ENCODE measurements at regions not wholly inside any gene's neighbourhood (a gene's known extent, or its start where the extent isn't known, plus 50 kb on each side); places are given as distances from the start of the nearest gene placed in this dataset.
"Not testable (repeated sequence)": the region's sequence is repeated elsewhere in the genome, so short reads cannot be mapped to it uniquely, and the experiment has no call there.

DNA sequence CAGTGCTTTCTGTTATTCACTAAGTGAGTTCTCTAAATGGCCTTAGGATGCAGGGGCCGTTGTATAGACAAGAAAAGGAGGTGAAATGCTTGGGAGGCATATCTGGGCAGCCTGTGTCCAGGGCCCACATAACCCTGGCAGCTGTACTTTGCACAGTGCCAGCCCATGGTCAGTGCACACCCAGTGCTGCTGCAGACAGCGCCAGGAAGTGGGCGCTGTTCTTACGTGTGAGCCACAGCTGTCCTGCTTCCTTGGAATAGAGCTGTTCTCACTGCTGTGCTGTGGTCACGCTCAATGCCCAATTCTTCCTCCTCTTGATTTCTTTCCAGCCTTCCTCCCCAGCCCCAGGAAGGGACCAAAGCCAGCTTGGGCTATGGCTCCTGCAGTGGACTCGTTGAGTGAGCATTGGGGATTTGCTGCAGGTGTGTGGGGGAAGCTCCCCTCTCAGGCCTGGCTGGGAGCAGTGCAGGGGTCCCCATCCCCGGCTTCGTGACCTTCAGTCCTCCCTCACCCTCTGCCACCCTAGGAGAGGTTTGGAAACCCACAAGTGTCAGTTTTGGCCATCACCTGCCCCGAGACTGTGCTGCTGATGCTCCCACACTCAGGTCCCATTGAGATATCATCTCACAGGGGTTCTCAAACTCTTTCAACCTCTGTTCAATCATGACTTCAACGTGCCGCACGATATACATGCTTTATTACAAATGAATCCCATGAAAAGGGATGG lies 246.8 kb upstream of the EXOC2 start:
- no peak for DNase-seq (ENCODE audit: low read depth in 2 of 2)

DNA sequence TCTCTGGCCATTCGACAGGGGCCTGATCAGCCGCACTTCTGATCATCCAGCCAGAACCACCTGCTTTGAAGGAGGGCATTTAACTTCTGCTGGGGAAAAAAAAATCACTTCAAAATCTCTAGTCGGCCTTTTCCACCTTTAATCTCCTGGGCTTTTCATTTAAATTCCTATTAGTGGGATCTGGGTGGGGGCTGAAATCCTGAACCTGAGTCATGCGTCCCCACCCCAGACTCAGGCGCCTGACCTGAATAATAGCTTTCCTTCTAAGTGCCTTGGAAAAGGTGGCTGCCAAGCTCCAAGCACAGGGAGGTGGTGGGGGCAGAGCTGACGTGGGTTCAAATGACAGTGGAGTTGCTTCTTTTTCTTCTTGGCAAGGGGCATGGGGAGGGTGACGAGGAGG lies 246.0 kb upstream of the EXOC2 start:
- no peak for DNase-seq (ENCODE audit: low read depth in 2 of 2)

DNA sequence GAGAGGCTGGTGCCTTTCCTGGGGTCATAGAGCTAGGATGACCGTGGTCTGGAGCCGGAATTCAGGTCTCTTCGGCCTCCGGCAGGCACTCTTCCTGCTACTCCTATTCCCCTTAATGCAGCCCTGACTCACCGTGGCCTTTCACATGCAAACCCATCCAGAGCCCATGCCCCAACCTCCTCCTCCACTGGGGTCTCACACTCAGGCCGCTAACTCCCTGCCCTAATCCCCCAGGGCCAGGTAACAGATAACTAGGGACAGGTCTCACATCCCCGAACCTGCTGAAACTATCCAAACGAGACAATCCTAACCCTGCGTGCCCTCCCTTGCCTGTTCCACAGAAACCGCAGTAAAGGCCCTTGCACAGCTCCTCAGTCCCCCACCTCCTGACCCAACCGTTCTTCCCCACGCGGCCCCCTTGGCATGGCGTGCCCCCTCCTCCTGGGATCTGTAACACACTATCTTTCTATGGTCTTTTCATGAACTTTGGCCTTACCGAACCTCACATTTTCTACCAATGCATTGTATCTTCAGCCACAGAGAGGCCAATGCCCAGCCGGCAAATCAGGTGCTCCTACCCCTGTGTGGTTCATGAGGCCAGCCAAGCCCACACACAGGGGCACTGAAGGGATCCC lies 245.4 kb upstream of the EXOC2 start:
- no peak for DNase-seq (ENCODE audit: low read depth in 2 of 2)

DNA sequence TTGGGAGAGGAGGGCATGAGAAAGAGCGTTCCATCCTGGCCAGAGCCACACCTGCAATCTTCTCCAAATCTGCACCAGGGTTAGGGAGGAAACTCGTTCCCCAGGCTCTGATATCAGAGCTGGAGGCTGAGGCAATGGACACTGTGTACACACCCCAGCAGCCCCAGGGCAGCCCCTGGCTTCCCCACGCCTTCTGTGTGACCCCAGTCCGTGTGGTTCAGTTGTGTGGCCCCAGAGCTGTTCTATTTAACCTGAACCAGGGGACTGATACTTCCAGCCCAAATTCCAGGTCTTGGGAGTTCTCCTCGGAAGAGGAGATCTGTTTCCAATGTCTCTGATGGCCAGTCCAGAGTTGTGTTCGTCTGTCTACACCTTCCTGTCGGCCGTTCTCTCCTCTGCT lies 242.6 kb upstream of the EXOC2 start:
- DNase-seq (ENCODE audit: low read depth in 2 of 2): no peak

GRCh38 chr6:934686-935085 lies 241.7 kb upstream of the EXOC2 start:
- no peak for DNase-seq (ENCODE audit: low read depth in 2 of 2)

GRCh38 chr6:931919-932318 lies 239.0 kb upstream of the EXOC2 start:
- not testable (repeated sequence) for DNase-seq (ENCODE audit: low read depth in 2 of 2)

GRCh38 chr6:927157-927556 lies 234.2 kb upstream of the EXOC2 start:
- DNase-seq (ENCODE audit: low read depth in 2 of 2): no peak

DNA sequence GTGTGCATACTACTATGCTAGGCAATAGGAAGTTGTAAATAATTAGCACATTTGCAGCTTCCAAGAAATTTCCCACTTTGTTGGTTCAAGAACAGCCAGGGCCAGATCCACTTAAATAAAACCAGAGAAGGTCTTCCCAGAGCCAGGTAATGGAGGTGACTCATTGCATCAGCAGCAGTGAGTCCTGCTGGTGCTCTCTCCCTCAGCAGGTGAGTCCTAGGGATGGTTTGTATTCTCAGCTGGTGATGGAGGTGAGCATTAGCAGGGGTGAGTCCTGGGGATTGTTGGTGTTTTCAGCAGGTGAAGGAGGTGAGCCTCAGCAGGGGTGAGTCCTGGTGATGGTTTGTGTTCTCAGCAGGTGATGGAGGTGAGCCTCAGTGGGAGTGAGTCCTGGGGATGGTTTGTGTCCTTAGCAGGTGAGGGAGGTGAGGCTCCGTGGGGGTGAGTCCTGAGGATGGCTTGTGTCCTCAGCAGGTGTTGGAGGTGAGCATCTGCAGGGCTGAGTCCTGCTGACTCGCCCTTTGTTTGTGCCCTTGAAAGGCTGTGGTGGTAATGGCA lies 232.8 kb upstream of the EXOC2 start:
- no peak for DNase-seq (ENCODE audit: low read depth in 2 of 2)

DNA sequence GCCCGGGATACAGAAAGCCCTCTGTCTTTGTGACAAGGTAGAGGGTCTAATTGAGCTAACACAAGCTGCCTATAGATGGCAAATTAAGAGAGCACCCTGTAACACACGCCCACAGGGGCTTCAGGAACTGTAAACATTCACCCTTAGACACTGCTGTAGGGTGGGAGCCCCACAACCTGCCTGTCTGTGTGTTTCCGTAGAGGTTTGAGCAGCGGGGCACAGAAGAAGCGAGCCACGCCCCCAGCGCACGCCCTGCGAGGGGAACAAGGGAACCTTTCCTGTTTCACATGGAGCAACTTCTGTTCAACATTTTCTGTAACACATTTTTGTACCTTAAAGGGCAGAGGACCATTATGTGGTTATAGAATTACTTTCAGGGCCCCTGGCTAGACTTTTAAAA lies 231.7 kb upstream of the EXOC2 start:
- no peak for DNase-seq (ENCODE audit: low read depth in 2 of 2)

DNA sequence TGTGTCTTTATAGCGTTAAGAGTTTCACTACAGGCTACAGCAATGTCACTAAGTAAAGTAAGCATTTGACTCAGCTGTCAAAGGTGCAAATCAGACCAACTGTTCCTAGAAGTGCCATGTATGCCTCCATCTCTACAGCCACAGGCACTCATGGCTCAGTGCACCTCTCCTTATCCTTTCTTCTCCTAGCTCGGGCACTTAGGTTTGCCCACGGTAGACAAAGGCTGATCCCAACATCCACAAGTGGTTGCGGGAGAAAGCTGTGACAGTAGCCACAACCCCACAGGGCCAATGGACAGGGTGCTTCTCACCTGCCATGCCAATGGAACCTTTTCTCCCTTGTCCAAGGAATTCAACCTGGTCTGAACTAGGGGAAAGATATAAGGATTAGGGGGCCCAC lies 228.5 kb upstream of the EXOC2 start:
- no peak for DNase-seq (ENCODE audit: low read depth in 2 of 2)

GRCh38 chr6:920512-920911 lies 227.6 kb upstream of the EXOC2 start:
- no peak for DNase-seq (ENCODE audit: low read depth in 2 of 2)

DNA sequence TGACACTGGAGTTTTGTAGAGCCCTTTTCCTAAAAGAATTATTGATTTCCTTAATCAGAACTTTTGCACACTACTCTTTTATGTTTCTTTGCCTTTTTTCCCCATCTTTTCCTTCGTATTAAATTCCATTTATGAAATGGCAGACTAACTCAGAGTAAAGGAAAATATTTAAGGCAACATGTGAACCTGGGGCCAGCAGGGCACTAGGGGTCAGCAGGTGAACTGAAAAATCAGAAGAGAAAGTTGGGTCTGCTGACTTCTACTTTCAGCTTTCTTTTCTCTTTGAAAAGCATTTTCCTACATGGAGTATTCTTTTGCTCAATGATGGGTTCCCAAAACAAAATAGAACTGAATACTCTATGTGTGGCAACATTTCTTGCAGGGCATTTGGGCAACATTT lies 226.6 kb upstream of the EXOC2 start:
- DNase-seq (ENCODE audit: low read depth in 2 of 2): no peak

DNA sequence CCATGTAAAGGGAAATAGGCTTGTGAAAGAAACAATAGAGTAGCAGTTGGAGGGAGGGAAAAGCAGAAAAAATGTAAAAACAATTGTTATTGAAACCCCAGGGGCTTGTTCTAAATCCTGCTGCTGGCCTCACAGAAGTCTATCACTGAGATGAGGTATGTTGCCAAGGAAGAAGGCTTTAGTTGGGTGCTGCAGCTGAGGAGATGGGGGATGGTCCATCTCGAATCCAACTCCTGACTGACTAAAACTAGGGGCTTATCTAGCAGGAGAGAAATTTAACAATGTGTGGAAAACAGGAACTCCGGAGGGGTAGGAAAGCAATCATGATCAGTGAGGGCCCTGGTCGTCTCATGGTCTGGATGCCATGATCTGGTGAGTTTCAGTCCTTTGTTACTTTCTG lies 225.0 kb upstream of the EXOC2 start:
- no peak for DNase-seq (ENCODE audit: low read depth in 2 of 2)

DNA sequence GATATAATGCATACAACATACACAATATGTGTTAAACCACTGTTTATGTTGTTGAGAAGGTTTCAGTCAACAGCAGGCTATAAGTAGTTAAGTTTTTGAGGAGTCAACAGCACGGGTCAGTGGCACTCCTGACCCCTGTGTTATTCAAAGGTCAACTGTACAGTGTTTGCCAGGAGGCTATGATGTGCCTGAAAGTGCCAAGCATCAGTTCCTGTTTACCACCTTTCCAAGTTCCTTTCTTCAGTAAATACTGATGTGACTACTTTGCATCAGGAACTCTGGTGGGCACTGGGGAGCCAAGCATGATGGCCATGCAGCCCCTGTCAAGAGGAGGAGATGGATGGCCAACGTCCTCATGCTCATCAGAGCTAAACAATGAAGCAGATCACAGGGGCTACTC lies 224.4 kb upstream of the EXOC2 start:
- no peak for DNase-seq (ENCODE audit: low read depth in 2 of 2)

- no peak for DNase-seq (ENCODE audit: low read depth in 2 of 2)
Measured at GRCh38 chr6:916131-916530, 223.2 kb upstream of the EXOC2 start.

- DNase-seq (ENCODE audit: low read depth in 2 of 2): no peak
Measured at GRCh38 chr6:912871-913835, 220.2 kb upstream of the EXOC2 start.

- DNase-seq (ENCODE audit: low read depth in 2 of 2): no peak
Measured at GRCh38 chr6:907928-908327, 215.0 kb upstream of the EXOC2 start.

DNA sequence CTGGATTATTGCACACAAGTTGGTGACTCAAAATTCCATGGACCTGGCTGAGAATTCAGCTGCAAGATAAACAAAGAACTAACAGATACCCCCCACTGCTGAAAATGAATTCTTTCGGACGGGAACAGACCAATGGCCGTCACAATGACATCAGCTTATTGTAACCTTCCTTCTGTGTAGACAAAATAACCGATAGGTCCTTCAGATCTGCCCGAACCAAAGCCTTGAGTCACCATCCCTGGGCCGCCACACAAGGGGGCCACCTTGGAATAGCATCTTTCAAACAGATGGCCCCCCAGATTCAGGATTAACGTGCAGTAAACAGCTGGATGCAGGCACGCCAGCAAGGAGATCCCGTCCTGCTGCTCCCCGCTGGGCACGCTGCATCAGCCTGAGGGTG lies 214.0 kb upstream of the EXOC2 start:
- no peak for DNase-seq (ENCODE audit: low read depth in 2 of 2)

DNA sequence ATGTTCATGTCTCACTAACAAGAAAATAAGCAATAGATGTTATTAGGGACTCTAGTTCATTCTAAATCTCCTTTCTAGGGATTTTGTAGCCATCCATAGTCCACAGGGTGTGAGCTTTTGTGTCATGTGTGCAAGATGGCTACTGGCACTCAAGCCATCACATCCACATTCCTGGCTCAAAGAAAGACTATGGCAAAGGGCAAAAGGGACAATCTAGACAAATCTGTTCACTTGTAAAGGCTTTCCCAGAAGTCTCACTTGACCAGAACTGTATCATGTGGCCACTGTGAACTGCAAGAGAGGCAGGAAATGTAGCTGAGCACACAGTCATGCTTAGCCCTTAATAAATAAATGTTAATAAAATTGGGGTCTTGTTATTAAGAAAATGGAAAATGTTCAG lies 212.6 kb upstream of the EXOC2 start:
- DNase-seq (ENCODE audit: low read depth in 2 of 2): no peak

DNA sequence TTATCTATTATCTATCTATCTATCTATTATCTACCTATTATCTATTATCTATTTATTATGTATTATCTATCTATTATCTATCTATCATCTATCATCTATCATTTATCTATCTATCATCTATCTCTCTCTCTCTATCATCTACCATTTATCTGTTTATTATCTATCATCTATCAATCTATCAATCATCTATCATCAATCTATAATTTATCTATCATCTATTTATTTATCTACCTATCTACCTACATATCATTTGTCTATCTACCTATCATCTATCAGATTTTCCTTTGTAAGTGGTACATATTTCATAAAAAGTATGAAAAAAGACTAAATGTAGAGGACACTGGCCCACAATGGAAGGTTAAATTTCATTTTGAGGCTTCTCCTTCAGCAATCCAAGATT lies 212.1 kb upstream of the EXOC2 start:
- DNase-seq (ENCODE audit: low read depth in 2 of 2): no peak

DNA sequence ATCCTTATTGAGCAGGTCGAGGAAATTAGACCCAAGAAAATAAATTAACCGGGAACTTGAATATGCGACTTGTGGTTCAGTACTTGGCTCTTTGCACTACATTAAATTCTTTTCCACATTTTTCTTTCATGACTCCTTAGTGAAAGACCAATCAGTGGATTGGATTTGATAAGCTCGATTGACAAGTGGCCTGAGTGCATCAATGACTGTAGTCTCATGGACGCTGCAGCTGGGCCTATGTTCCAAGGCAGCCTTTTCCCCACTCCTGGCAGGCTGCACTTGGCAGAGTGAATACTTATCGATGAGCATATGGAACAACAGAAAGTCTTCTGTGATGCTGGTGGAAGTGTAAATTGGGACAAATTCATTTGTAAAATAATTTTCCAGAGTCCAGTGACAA lies 210.8 kb upstream of the EXOC2 start:
- DNase-seq (ENCODE audit: low read depth in 2 of 2): no peak

DNA sequence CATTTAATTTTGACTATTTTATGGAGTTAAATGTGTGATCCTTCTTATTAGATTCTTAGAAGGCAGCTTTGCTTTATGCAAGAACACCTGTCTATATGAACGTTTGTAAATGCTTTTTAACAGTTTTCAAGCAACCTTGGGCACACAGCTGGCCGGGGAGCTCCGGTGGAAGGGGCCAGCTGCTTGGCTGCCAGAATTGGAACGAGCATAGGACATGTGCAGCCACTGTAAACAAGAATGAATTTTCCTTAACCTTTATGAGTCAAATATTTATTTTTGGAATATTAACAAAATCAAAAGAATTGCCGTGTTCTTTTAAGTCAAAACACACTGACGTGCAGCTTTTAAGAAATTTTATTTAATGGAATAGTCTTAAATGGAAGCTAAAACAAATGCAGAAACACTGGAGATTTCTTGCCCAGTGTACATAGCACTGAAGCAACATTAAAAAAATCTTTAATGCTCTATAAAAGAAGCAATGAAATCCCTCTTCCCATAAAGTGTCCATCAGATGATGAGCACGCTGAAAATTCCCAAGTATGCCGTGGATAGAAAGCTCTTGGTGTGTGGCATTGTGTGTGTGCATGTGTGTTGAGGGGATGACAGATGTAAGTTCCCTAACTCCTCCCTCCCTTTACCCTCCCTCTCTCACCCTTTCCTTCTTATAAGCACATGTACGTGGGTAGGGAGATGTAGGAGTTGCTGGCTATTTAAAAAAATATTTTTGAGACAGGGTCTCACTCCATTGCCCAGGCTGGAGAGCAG lies 208.9 kb upstream of the EXOC2 start:
- DNase-seq (ENCODE audit: low read depth in 2 of 2): no peak
